HG03354 (cell line): ENCODE measurements at regions not wholly inside any gene's neighbourhood (a gene's known extent, or its start where the extent isn't known, plus 50 kb on each side); places are given as distances from the start of the nearest gene placed in this dataset.
"Not testable (repeated sequence)": the region's sequence is repeated elsewhere in the genome, so short reads cannot be mapped to it uniquely, and the experiment has no call there.

Experiments used
- ATAC-seq: cut with Tn5 transposase; IDR thresholded peaks from one replicate; pipeline ENCODE4 v1.9.1; 2021; ENCODE audit warnings: mild to moderate bottlenecking; ENCODE audit not compliant: unreplicated experiment, poor library complexity, severe bottlenecking

DNA sequence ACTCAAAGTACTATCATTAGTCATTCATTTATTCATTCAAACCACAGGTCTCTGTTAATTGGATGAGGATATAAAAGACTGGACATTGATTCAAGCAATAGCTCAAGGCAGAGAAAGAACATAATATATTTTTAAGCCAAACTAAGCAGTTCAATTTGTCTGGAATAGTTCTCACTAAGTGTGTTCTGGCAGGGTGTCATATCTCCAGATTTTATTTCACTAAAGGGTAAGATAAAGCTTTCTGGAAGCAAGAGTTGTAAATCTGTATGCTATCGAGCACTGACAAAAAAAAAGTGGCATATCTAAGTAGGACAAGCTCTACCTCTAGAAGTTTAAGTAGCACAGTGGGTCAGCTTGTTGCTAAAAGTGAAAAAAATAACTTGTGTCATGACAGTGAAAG is 375.6 kb downstream of the TUSC1 start:
- ATAC-seq = no peak

- ATAC-seq = not testable (repeated sequence)
Measured at GRCh38 chr9:25288195-25288594, 390.0 kb downstream of the TUSC1 start.

DNA sequence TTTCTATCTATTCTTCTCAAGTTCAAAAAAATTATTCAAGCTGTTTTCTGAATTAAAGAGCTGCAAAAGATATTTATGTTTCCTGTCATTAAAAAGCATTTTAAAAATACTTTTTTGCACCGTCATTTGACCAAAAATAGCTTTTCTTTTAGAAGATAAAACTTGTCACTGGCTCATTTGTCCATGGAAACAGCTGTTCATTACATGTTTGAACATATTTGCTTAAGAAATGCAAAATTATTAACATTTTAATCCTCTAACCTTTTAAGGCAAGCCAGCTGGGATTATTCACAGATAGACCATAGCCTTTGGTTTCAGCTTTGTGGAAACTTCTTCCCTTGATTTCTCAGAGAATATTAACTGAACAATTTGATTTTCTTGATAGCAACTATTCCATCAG is 393.9 kb downstream of the TUSC1 start:
- no peak for ATAC-seq

DNA sequence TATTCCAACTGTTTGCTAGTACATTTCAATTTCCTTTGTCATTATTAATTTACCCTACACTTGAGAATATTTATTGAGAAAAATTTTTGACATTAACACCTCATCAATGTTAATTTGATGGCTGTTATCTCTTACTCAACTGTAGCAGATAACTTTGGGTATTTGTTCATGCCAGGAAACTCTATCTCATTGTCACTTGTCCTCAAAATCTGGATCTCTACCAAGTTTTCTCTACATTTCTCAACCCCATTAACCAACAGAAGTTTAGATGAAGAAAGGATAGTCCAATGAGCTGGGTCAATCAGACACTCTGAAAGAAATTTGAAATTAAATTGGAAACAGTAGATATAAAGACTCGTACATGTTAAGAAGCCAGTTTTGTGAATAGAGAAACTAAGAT is 395.3 kb downstream of the TUSC1 start:
- no peak for ATAC-seq

GRCh38 chr9:25261445-25261844 is 416.8 kb downstream of the TUSC1 start:
- ATAC-seq = no peak

DNA sequence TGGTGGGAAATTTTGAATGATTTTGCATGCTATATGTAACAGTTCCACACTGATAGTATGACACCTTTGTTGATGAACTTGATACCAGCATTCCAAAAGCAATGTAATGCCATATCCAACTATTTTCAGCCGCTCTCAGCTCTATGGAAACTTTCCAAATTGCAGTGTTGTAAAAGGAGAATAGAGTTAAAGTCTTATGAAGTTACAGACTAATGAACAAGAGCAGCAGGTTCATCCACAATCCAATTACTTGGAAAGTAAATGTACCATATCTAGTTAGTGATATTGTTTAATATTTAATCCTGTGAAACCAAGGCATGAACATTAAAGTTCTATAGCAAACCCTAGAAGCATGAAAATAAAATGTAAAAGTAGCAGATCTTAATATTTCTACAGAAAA is 418.2 kb downstream of the TUSC1 start:
- ATAC-seq = no peak

GRCh38 chr9:25255216-25255615 is 423.0 kb downstream of the TUSC1 start:
- ATAC-seq = no peak

DNA sequence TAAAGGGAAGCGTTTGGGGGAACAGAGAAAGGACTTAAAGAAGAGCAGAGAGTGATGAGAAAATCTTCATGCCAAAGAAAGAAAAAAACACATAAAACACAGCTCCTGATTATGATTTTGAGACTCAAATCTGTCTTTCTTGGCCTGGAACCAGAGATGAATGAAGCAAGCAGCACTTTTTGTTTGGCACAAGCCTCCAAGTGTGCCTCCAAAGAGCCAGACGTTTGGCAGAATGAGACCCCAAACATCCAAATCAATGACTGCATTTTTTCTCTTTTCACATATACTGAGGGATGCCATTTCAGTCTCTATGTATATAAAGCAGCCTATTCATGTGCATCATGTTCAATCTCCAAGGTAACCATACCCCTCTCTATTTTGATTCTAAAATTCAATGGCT is 424.2 kb downstream of the TUSC1 start:
- ATAC-seq = no peak

DNA sequence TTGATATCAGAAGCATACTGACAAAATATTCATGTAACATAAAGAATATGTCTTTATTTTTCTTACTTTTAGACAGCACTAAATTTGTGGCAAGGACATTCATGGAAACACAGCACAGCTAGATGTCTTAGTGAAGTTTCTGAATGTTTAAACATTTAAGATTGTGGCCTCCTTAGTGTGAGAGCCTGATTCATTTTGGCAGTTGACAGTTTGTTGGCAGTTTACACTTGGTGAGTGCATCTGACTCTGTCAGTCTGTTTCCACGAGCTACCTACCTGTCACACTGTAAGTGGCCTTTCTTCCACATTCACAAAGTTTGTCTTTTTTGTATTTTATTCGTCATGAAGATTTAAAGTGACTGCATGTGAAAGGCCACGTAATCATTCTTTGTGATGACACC is 436.8 kb downstream of the TUSC1 start:
- no peak for ATAC-seq

GRCh38 chr9:25226901-25227686 is 451.1 kb downstream of the TUSC1 start:
- ATAC-seq = no peak

DNA sequence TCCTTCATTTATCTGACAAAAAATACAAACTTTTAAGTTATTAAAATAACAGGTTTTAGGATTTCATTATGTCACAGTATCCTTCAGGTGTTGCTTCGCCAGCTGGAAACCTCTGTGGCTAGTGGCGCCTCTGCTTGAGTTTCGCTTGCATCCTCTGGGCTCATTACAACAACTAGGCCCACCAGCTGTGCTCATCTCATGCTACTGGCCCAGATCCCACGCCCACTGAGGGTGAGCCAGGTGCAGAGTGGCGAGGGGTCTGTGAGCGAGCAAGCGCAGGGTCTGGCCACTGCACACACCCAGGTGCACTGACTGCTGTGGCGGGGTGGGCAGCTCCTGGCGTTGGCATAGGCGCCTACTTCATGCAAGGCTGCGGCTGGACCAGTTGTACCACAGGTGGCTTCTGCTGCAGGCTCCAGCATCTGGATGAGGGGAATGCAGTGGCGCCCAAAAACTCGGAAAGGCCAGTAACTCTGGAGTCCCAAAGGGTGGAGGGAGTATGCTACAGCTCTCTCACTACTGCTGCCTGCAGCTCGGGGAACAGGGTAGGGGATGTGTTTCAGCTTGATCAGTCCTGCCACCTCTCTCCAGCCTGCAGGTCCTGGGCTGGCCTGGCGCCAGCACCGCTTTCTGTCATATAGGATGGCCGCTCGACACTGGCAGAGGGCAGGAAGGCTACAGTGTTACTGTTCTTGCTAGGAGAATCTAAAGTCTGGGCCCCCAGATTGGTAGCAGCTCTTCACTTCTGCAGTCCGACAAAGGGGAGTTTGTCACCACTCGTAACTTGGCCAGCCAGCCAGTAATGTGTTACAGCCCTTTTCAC is 452.1 kb downstream of the TUSC1 start:
- ATAC-seq = no peak

GRCh38 chr9:25224996-25225395 is 453.2 kb downstream of the TUSC1 start:
- ATAC-seq = no peak

DNA sequence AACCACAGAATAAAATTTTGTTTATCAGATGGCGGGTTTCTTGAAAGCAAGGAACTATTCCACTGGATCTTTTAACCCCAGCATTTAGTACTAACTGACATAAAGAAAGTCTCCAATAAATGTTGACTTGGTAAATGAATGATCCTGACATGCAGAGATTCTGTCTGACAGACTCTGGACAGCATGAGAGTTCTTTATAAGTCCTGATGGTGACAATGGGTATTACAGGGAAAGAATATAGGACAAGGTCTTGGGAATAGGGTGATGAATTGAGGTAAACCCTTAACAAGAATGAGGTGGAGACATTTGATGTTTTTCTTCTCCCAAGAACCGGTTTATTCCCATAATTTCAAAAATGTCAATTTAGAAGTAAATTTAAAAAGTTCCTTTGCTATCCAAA is 453.9 kb downstream of the TUSC1 start:
- ATAC-seq = no peak

DNA sequence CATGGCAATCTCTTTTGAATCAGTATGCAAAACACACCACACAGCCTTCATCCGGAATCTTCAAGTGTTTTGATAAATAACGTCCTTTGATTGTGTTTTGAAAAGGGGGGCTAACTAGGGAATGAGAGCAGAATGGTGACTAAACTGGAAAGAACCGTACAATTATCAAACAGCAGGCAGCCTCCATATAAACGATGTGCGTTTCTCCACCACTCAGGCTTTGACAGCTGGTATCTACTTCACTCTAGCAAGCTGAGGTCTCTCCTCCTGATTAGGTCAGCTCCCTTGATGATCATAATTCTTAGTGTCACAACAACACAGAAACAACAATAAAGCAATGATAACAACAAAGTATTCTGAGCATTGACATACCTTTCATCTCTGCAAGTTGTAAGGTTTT is 465.9 kb downstream of the TUSC1 start:
- no peak for ATAC-seq

- ATAC-seq = no peak
Measured at GRCh38 chr9:25207402-25208195, 470.6 kb downstream of the TUSC1 start.

DNA sequence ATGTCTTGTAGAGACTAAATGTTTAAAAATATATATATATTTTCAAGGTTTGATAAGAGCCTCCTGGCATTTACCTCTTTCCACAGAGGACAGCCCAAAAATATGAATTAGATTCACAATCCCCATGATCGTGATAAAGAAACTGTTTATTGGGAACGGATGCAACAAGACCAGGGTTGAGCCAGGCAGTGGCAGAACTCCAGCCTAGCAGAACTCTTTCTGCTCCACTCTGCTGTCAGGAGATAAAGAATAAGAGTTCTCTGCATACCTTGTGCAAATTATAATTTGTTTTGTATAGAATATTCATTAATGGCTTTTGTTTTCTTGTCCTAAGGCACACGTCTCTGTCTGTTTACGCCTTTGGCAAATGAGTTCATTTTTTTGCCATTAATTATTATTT is 472.2 kb downstream of the TUSC1 start:
- no peak for ATAC-seq

GRCh38 chr9:25205285-25205684 is 473.0 kb downstream of the TUSC1 start:
- ATAC-seq = no peak

- ATAC-seq = no peak
Measured at GRCh38 chr9:25177858-25178257, 500.4 kb downstream of the TUSC1 start.

DNA sequence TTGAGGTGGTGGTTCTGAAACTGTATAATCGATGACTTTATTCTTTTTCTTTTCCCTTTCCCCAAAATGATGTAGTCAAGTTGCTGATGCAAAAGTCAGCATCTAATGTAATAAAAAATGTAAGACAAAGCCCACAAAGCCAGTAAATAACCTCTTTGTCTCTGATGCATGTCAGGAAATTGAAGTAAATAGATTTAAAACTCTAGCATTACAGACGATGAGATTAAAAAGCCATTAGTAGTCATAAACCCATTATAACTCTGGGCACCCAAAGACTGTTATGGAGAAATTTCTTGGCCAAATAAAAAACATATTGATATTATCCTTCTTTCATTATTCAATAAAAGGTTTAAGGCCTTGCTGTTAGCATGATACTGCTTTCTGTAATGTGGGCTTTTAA is 548.7 kb downstream of the TUSC1 start:
- no peak for ATAC-seq

GRCh38 chr9:25121811-25122210 is 556.4 kb downstream of the TUSC1 start:
- no peak for ATAC-seq
